GM18867 (cell line): ENCODE measurements at regions not wholly inside any gene's neighbourhood (a gene's known extent, or its start where the extent isn't known, plus 50 kb on each side); places are given as distances from the start of the nearest gene placed in this dataset.

Experiments used
- ATAC-seq: cut with Tn5 transposase; IDR thresholded peaks from one replicate; pipeline ENCODE4 v1.9.1; 2021; ENCODE audit warnings: mild to moderate bottlenecking, moderate library complexity; ENCODE audit not compliant: unreplicated experiment

DNA sequence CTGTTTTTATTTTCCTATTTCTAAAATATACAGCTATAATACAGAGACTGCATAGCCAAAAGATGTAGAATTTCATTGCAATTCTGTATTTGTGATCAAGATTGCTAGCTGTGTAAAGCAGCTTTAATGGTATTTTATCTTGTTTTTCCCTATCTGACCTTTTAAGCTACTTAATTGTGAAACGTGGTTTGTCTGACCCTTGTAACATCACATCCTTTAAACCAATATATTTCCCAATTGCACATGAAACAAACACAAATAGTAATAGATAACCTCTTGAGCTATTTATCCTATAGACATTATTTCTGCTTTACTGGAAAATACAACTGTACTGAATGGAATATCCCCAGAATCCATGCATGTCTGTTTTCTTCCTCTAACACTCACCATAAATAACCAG, 112.2 kb upstream of the PLPPR4 start:
- no peak for ATAC-seq

DNA sequence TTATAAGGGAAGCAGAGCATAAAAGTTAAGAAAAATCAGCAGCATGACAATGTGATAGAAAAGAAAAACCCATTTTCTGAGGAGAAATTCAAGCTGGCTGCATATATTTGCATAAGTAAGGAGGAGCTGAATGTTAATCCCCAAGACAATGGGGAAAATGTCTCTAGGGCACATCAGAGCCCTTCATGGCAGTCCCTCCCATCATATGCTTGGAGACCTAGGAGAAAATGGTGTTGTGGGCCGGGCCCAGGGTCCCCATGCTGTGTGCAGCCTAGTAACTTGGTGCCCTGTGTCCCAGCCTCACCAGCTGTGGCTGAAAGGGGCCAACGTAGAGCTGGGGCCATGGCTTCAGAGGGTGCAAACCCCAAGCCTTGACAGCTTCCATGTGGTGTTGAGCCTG, 100.6 kb upstream of the PLPPR4 start:
- ATAC-seq: no peak

DNA sequence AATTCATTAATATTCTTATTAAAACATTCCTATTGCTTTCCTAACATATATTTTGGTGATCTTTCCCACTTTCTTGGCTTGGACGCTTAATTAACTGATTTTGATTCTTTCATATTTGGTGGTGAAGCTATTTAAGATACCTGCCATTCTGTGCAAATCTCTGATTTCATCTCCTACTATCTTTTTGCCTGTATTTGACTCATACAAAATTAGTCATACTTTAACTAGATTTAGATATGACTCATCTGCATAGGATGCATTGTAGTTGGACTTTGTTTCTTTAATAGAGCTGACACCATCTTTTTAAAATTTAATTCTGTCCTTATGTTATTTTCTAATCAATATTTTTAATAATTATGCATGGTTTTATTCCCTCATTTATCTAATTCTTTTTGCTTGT, 93.8 kb upstream of the PLPPR4 start:
- ATAC-seq: peak; percentile 54

DNA sequence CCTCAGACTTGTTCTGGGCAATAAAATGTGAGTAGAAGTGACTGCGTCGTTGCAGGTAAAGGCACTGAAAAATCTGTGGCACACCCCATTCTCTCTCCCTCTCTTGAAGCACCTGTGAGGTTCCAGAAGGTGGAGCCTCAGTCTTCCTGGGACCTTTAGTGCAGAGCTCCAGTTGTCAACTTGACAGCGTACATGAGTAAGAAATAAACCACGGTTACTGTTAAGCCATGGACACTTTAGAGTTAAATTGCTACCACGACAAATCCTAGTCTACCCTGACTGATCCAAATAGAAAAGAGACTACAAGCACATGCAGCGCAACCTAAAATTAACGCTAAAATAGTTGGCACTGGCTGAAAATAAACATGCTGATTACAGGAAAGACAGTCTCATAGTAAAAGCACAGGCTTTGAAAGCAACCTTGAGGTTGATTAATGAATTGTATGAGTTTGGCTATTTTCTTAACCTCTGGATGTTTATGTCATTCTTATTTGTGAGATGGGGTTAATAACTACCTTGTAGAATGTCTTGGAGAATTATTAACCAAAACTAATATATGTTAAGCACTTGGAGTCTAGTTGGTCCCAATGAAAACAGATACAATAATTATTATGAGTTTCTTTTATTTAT, 93.0 kb upstream of the PLPPR4 start:
- no peak for ATAC-seq

DNA sequence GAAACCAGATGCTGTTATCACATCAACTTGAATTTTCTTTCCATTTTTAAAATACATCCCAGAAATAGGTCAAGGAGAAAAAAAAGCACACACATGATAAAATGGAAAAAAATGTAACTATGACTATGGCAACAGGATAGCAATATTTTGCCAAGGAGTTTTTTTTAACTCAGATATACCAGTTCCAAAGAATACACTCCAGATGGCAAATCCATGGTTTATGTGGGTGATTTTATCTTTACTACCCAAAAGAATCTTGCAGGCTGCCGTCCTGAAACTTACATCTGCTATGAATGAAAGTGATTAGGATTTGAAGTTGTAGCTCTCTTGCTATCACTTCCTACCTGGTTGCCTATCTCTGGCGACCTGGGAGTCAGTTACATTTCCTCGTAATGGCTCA, 91.0 kb upstream of the PLPPR4 start:
- ATAC-seq: no peak

DNA sequence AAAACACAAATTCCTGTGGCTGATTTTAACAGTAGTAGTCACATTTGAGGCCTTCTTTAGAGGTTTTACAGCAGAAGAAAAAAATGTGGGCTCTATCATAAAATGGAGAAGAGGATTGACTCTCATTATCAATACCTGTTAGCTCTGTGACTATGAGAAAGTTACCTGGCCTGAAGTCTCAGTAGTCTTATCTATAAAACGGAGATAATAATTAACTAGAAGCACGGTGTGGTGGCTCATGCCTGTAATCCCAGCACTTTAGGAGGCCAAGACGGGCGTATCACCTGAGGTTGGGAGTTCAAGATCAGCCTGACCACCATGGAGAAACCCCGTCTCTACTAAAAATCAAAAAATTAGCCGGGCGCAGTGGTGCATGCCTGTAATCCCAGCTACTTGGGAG, 90.4 kb upstream of the PLPPR4 start:
- ATAC-seq: no peak

DNA sequence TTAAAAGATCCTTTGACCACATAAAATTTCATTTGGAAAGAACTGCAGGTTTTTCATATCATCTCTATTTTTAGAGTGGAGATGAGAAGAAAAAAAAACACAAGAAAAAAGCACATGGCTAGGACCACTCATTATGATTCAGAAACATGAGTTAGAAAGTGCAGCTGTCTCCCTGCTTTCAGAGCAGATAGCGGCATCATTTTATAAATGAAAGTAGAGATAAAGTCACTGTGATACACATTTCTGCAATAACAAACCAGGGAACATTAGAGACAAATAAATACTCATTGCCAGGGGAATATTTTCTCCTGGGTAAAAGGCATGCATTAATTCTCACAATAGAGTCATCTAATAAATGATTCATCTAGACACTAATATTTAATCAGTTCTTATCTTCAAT, 87.5 kb upstream of the PLPPR4 start:
- no peak for ATAC-seq

DNA sequence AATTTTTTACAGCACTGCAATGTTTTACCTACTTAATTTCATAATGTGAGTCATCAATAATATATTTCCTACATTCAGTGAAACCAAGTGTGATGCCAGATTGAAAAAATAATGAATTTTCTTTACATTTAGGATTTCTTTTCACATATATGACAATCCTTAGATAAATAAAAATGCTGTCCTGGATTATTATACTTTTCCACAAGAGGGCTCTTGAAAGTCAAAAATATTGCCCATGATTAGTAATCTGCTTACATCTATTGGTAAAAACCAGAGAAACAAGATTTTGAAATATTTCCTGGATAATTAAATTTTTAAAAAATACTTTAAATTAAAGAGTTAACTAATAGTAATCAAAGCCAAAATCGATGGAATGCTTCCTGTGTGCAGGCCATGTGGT, 86.8 kb upstream of the PLPPR4 start:
- no peak for ATAC-seq

DNA sequence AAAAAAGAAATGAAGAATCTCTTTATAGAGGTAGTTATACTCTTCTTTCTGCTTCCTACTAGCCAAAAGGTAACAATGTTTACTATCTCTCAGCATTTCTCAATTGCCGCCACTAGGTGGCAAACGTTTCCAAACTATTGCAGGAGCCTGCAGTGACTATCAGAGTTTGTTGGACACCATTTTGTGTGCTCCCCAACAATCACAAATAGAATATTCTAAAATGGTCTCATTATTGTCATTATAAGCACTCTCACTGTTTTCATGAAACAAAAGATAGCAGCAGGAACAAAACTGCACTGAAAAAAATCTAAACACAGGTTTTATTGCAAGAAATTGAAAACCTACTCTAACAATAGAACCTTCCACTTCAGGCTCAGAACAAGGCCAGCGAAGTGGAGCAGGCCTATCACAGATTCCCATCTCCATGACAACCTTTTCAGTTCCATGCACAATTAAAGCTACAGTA, 83.9 kb upstream of the PLPPR4 start:
- ATAC-seq: peak; percentile 99

DNA sequence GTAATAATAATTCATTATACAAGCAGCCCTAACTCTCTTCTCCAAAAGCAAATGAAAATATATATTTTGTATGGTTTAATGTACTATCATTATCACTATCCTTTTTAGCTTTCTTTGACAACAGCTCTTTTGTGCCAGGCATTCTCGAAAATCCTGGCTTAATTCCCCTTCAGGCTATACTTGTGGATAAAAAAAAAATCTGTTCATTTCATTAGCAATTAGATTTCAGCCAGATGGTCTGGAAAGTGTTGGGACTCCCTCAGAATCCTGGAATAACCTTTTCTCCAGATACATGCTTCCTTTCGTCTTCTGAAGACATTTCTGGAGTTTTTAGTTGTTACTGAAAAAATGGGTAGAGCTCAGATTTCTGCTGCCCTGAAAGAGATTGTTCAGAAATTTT, 83.4 kb upstream of the PLPPR4 start:
- no peak for ATAC-seq

DNA sequence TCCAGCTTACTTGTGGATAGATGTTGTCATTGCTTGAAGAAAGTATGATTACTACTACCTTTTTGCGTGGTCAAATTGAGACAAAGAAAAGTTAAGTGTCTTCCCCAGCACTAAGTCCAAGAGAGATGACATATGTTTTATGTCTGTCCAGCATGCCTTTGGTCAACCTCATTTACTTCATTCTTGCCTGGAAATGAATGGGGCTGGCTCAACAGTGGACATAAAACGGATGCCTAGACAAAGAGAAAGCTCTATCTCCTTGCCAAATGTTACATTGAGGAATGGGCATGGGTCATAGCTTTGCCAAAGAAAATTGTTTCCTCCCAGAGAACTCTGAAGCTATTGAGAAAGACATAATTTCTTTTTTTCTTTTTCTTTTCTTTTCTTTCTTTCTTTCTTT, 82.4 kb upstream of the PLPPR4 start:
- ATAC-seq: no peak

DNA sequence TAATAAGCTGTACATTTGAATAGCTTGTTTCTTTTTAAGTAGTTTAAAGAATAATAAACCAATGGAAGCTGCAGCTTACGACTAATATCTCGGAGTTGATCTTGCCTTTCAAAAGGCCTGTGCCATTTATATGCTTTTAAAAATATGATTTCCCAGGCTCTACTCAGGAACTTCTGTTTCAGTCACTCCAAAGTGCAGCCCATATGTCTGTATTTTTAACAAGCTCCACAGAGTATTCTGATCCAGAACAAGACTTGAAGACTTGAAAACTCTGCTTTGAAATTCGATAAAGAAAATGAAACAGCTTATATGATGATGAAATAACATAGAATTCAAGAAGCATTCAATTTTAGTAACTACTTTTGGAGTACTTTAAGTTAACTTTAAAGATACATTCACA, 79.1 kb upstream of the PLPPR4 start:
- ATAC-seq: no peak

DNA sequence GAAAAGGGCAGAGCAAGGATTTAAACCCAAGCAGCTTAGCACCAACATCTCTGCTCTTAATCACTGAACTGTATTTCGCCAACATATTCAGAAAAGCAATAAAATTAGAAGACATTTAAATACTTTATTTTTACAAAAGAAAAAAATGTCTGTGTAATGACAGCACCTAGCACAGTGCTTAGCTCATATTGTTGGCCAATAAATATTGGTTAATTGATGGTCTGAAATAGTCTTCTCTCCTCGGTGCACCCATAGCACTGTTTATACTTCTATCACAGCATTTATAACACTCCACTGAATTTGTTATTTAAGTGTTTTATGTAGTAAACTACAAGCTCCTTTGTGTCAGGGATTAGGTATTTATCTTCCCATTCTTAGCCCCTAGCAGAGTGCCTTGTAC, 70.9 kb upstream of the PLPPR4 start:
- no peak for ATAC-seq

DNA sequence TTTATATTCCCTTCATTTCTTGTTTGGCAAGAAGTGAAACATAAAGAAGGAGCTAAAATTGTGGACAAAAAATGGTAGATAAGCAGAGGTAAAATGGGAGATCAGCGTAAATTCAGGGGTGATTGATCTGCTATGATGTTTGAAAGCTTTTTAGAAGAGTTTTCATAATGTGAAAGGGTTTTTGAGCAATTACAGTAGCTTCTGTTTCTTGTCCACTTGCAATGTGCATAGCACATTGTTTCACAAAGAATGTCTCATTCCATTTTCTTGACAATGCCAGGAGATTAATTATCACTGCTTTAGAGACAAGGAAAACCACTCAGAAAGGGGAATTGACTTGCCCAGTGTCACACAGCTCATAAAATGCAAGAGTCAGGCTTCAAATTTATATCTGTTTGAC, 65.9 kb upstream of the PLPPR4 start:
- ATAC-seq: no peak

DNA sequence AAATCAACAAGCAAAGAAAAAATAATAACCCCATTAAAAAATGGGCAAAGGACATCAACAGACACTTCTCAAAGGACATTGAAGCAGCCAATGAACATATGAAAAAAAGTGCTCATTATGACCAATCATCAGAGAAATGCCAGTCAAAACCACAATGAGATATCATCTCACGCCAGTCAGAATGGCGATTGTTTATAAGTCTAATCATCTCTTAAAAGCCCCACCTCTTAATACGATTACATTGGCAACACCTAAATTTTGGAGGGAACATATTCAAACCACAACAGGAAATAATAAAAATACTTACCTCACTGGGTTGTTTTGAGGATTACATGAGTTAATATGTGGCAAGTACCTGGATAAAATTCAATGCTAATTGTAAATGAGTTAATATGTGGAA, 57.1 kb upstream of the PLPPR4 start:
- no peak for ATAC-seq
